ENCODE measurements at regions not wholly inside any gene's neighbourhood (a gene's known extent, or its start where the extent isn't known, plus 50 kb on each side); places are given as distances from the start of the nearest gene placed in this dataset.

- TF ChIP-seq CTCF (IDR thresholded peaks at IDR 0.05) (no peak), POLR2A (IDR thresholded peaks at IDR 0.05) (no peak)
These were observed 1605.7 kb upstream of the SLC10A2 start for GRCh38 chr13:104671901-104672300.
